ENCODE measurements at regions not wholly inside any gene's neighbourhood (a gene's known extent, or its start where the extent isn't known, plus 50 kb on each side); places are given as distances from the start of the nearest gene placed in this dataset.

- TF ChIP-seq CTCF (IDR thresholded peaks at IDR 0.05; ENCODE audit: borderline replicate concordance, extremely low read depth, low read length, poor library complexity, severe bottlenecking) (no peak), EZH2 (IDR thresholded peaks at IDR 0.05; ENCODE audit: borderline replicate concordance, low read depth, low read length, severe bottlenecking) (no peak)
These were observed 470.0 kb upstream of the INTU start for GRCh38 chr4:127162741-127163140.
